Fibroblast of lung (primary cell): ENCODE measurements at regions not wholly inside any gene's neighbourhood (a gene's known extent, or its start where the extent isn't known, plus 50 kb on each side); places are given as distances from the start of the nearest gene placed in this dataset.

Experiments
- DNase-seq, 2 donors: peaks; one replicate each; pipeline versions ENCODE4 v3.0.0 to v3.0.0-alpha.2; 2010; ENCODE audit warnings: low read depth in 2 of 2
- H2AFZ ChIP-seq: 2 replicates; pipeline ENCODE4 v1.5.1; 2012; ENCODE audit warnings: low read length, control low read depth, inconsistent platforms
- H3K27ac ChIP-seq: 2 replicates; pipeline ENCODE4 v1.5.1; 2011; ENCODE audit warnings: low read length, control low read depth; ENCODE audit not compliant: insufficient read depth
- H3K27me3 ChIP-seq: 2 replicates; pipeline ENCODE4 v1.5.1; 2011; ENCODE audit warnings: mild to moderate bottlenecking, low read length; ENCODE audit not compliant: control insufficient read depth, insufficient read depth
- H3K36me3 ChIP-seq: 2 replicates; pipeline ENCODE4 v1.5.1; 2011; ENCODE audit warnings: low read length; ENCODE audit not compliant: control insufficient read depth, insufficient read depth
- H3K4me1 ChIP-seq: 2 replicates; pipeline ENCODE4 v1.5.1; 2011; ENCODE audit warnings: low read length; ENCODE audit not compliant: control insufficient read depth, insufficient read depth; ENCODE audit errors: extremely low read depth
- H3K4me2 ChIP-seq: 2 replicates; pipeline ENCODE4 v1.5.1; 2011; ENCODE audit warnings: low read length, control low read depth; ENCODE audit not compliant: insufficient read depth; ENCODE audit errors: extremely low read depth
- H3K4me3 ChIP-seq, 4 experiments: fragments of 200-600 bp in 1 of 4; sonication (generic) in 1 of 4; replicated peaks in 1 of 4; 2 replicates each; pipeline ENCODE4 v1.5.1; 2011 to 2016; ENCODE audit warnings: low read length in 4 of 4, low read depth in 3 of 4, mild to moderate bottlenecking in 3 of 4, control low read depth in 2 of 4, inconsistent platforms in 1 of 4, mixed read lengths in 1 of 4; ENCODE audit not compliant: insufficient read depth in 1 of 4; ENCODE audit errors: control extremely low read depth in 1 of 4
- H3K79me2 ChIP-seq: 2 replicates; pipeline ENCODE4 v1.5.1; 2012; ENCODE audit warnings: mild to moderate bottlenecking, low read length, inconsistent platforms; ENCODE audit not compliant: control insufficient read depth, insufficient read depth
- H3K9ac ChIP-seq: 2 replicates; pipeline ENCODE4 v1.5.1; 2011; ENCODE audit warnings: mild to moderate bottlenecking, low read length, control low read depth; ENCODE audit not compliant: insufficient read depth
- H3K9me3 ChIP-seq: 2 replicates; pipeline ENCODE4 v1.5.1; 2012; ENCODE audit warnings: low read depth, low read length; ENCODE audit not compliant: control insufficient read depth, insufficient read depth
- H4K20me1 ChIP-seq: 2 replicates; pipeline ENCODE4 v1.5.1; 2011; ENCODE audit warnings: low read length; ENCODE audit not compliant: control insufficient read depth, insufficient read depth; ENCODE audit errors: extremely low read depth
- EZH2 ChIP-seq: IDR thresholded peaks from 2 replicates; pipeline ENCODE4 v1.5.1; 2012; ENCODE audit warnings: low read length, control low read depth, mild to moderate bottlenecking; ENCODE audit errors: missing control alignments
- TF ChIP-seq, protein P1 (sequence below), 2 donors: IDR thresholded peaks in 1 of 2; conservative IDR thresholded peaks in 1 of 2; 1 replicate in 1 of 2; 2 replicates in 1 of 2; pipeline ENCODE4 v1.5.1; 2011 to 2012; ENCODE audit warnings: low read length in 2 of 2, control low read depth in 1 of 2, inconsistent platforms in 1 of 2, low read depth in 1 of 2, mild to moderate bottlenecking in 1 of 2

DNA sequence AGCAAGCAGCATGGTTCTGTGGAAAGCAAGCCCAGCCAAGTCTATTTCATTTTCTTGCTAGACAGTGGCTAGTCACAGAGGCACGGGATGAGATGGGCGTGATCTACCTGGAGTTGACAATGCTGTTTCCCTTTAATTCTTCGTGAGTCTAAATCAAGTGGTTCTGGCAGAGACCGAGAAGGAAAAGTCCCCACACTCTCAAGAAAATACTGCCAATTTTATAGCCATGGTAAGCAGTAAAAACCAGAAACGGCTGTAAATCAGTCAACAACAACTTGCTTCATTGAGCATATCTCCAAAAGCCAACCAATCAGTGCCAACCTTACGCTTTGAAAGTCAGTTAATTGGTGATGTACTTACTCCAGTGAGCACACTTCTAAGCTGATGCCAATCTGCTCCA, 223.4 kb downstream of the SEC23IP start:
- H3K79me2 ChIP-seq, result no peaks in the 10 kb centered on the region
- TF ChIP-seq, protein P1, sequence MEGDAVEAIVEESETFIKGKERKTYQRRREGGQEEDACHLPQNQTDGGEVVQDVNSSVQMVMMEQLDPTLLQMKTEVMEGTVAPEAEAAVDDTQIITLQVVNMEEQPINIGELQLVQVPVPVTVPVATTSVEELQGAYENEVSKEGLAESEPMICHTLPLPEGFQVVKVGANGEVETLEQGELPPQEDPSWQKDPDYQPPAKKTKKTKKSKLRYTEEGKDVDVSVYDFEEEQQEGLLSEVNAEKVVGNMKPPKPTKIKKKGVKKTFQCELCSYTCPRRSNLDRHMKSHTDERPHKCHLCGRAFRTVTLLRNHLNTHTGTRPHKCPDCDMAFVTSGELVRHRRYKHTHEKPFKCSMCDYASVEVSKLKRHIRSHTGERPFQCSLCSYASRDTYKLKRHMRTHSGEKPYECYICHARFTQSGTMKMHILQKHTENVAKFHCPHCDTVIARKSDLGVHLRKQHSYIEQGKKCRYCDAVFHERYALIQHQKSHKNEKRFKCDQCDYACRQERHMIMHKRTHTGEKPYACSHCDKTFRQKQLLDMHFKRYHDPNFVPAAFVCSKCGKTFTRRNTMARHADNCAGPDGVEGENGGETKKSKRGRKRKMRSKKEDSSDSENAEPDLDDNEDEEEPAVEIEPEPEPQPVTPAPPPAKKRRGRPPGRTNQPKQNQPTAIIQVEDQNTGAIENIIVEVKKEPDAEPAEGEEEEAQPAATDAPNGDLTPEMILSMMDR (conservative IDR thresholded peaks at IDR 0.05 in 1 of 2, IDR thresholded peaks at IDR 0.05 in 1 of 2; ENCODE audit: low read depth in 1 of 2, low read length in 2 of 2), result no peak
- no peak for TF ChIP-seq EZH2
- H3K4me3 ChIP-seq, result no peak overlapping the region
- no peaks in the 10 kb centered on the region for H3K9me3 ChIP-seq
- no peaks in the 10 kb centered on the region for H4K20me1 ChIP-seq
- H3K4me1 ChIP-seq, result no peaks in the 10 kb centered on the region
- DNase-seq, result no peak
- no peaks in the 10 kb centered on the region for H3K36me3 ChIP-seq
- H3K4me2 ChIP-seq, result no peak overlapping the region
- no peak overlapping the region for H2AFZ ChIP-seq
- H3K9ac ChIP-seq, result no peak overlapping the region
- no peak overlapping the region for H3K27ac ChIP-seq
- H3K27me3 ChIP-seq, result no peaks in the 10 kb centered on the region

DNA sequence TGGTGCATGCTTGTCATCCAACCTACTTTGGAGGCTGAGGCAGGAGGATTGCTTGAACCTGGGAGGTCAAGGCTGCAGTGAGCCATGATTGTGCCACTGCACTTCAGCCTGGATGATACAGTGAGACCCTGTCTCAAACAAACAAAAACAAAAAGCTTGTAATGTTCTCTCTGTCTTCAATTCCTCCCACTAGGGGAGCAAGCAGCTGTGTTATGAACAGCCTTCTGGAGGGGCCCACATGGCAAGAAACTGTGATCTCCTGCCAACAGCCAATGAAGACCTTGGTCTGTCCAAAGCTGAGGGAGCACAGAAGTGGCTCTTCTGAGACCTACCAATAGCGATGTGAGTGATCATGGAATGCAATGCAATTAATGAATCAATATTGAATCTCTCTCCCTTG, 229.2 kb downstream of the SEC23IP start:
- Histone ChIP-seq H3K79me2 (no peaks in the 10 kb centered on the region), H3K27me3 (no peaks in the 10 kb centered on the region), H3K36me3 (no peaks in the 10 kb centered on the region), H3K9ac (no peak overlapping the region), H3K4me2 (no peak overlapping the region), H3K4me3 (no peak overlapping the region), H3K9me3 (no peaks in the 10 kb centered on the region), H2AFZ (no peak overlapping the region), H3K27ac (no peak overlapping the region), H4K20me1 (no peaks in the 10 kb centered on the region), H3K4me1 (no peaks in the 10 kb centered on the region)
- no peak for TF ChIP-seq EZH2
- TF ChIP-seq, protein P1 (conservative IDR thresholded peaks at IDR 0.05 in 1 of 2, IDR thresholded peaks at IDR 0.05 in 1 of 2; ENCODE audit: low read depth in 1 of 2, low read length in 2 of 2), result no peak
- no peak for DNase-seq

DNA sequence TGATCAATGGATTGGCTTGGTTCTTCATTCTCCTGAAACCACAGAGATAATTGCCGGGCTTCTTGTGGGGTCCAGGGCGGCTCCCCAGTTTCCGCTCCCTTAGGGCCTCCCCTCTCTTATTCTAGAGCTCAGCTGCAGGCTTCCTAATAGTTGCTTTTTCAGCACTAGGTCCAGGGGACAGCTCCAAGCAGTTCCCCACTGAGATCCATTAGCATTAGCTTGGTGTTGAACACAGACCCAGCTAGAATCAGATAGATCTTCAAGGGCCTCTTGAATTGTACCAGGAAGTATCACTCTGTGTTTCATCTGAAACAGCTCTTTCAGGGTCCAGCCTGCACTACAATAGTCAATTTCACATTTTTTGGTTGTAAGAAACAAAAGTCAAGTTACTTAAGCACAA, 238.7 kb downstream of the SEC23IP start:
- Histone ChIP-seq H3K9ac (no peak overlapping the region), H3K27ac (no peak overlapping the region), H2AFZ (no peak overlapping the region), H4K20me1 (no peaks in the 10 kb centered on the region), H3K4me3 (no peak overlapping the region), H3K4me1 (no peaks in the 10 kb centered on the region), H3K4me2 (no peak overlapping the region), H3K27me3 (no peaks in the 10 kb centered on the region), H3K36me3 (no peaks in the 10 kb centered on the region), H3K9me3 (no peaks in the 10 kb centered on the region), H3K79me2 (no peaks in the 10 kb centered on the region)
- TF ChIP-seq, protein P1 (conservative IDR thresholded peaks at IDR 0.05 in 1 of 2, IDR thresholded peaks at IDR 0.05 in 1 of 2; ENCODE audit: low read depth in 1 of 2, low read length in 2 of 2), result no peak
- no peak for TF ChIP-seq EZH2
- DNase-seq, result peak in 1 of 2 donors; percentile 18
